SK-MEL-5 (cell line): ENCODE measurements at regions not wholly inside any gene's neighbourhood (a gene's known extent, or its start where the extent isn't known, plus 50 kb on each side); places are given as distances from the start of the nearest gene placed in this dataset.

ENCODE experiments used
- DNase-seq: peaks from one replicate; pipeline ENCODE4 v3.0.0-alpha.2; 2016; ENCODE audit warnings: low read depth, low spot score
- in situ Hi-C: cut with HindIII; loops from 2 replicates; pipeline ENCODE4 v1.10.0; 2016; ENCODE audit warnings: low sequenced_read_pairs, high pct_unique_total_duplicates, low pct_unique_long_range_greater_than_20kb

- in situ Hi-C loops, result no loop called here
- no peak for DNase-seq
Measured at GRCh38 chr11:80443177-80443576, 1002.3 kb upstream of the TENM4 start.

- in situ Hi-C loops, result no loop called here
- no peak for DNase-seq
Measured at GRCh38 chr11:80441821-80442220, 1001.0 kb upstream of the TENM4 start.

DNA sequence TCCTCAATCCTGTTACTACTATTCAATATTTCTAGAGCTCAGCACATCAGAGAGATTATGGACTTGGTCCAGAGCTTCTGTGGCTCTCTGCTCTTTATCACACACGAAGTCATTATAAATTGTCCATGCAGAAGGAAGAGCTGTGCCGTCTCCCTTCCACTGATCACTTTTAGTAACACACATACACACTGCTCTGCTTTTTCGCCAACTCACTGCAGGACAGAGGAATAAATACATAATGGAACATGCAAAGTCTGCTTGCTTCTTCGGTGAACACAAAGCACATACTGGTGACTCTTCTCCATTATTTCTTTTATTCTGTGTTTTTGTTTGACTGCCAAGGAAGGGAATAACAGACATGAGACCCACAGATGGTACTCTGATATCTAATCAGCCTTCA, 1000.0 kb upstream of the TENM4 start:
- in situ Hi-C loops, result no loop called here

DNA sequence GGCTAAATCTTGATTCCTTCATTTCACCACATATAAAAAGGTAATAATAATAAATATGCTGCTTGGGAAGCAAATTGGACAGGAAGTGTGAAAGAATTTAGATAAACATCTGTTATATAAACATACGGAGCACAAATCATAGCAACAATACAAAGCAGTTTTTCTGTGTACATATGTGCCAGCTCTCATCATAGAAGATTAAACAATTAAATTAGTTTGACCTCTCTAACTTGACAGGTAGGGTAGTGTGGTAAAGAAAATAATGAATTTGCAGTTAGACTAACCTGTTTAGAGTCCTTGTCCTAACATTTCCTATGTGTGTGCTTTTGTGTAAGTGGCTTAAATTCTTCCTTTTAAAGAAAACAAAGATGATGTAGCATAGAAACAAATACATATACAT, 995.7 kb upstream of the TENM4 start:
- DNase-seq, result no peak
- in situ Hi-C loops, result no loop called here

More for the DNA sequence above, 1000.0 kb upstream of the TENM4 start:
- DNase-seq, result no peak

DNA sequence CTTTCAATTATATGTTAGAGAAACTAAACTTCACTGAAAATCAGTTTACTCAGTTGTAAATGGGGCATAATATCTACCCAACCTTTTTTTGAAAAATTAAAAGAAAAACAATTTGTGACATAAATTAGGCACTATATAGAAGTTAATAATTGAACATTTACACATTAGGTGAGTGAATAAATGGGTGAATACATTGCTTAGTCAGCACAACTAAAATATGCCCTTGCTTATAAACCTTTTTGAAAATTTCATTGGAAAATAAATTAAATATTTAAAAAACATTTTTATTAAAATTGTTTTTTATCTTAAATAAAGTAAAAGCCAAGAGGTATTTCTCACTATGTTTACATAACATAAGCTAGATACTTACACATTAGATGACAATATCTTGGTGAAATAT, 994.5 kb upstream of the TENM4 start:
- DNase-seq, result no peak
- in situ Hi-C loops, result no loop called here

GRCh38 chr11:80432057-80432456, 991.2 kb upstream of the TENM4 start:
- in situ Hi-C loops, result no loop called here
- no peak for DNase-seq

GRCh38 chr11:80424012-80424695, 983.3 kb upstream of the TENM4 start:
- in situ Hi-C loops, result no loop called here
- DNase-seq, result no peak

- no peak for DNase-seq
- in situ Hi-C loops, result no loop called here
Measured at GRCh38 chr11:80420374-80420773, 979.5 kb upstream of the TENM4 start.

- in situ Hi-C loops, result no loop called here
- no peak for DNase-seq
Measured at GRCh38 chr11:80417681-80418080, 976.9 kb upstream of the TENM4 start.

DNA sequence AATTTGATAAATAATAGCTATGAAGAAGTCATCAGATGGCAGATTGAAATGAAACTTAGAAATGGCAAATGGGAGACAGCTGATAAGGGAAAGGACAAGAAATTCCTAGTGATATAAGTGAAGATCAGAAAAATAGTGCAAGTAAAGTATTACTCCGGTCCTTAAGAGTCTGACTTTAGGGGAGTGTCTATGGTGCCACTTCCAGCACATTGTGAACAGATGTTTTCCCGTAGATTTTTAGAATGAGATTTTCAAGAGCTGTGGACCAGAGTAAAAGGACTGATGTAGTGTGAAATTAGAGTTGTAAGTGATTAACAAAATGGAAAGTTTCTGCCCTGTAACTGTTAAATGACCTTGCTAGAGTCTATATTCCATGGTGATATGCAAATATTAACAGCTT, 974.8 kb upstream of the TENM4 start:
- in situ Hi-C loops, result no loop called here
- no peak for DNase-seq

DNA sequence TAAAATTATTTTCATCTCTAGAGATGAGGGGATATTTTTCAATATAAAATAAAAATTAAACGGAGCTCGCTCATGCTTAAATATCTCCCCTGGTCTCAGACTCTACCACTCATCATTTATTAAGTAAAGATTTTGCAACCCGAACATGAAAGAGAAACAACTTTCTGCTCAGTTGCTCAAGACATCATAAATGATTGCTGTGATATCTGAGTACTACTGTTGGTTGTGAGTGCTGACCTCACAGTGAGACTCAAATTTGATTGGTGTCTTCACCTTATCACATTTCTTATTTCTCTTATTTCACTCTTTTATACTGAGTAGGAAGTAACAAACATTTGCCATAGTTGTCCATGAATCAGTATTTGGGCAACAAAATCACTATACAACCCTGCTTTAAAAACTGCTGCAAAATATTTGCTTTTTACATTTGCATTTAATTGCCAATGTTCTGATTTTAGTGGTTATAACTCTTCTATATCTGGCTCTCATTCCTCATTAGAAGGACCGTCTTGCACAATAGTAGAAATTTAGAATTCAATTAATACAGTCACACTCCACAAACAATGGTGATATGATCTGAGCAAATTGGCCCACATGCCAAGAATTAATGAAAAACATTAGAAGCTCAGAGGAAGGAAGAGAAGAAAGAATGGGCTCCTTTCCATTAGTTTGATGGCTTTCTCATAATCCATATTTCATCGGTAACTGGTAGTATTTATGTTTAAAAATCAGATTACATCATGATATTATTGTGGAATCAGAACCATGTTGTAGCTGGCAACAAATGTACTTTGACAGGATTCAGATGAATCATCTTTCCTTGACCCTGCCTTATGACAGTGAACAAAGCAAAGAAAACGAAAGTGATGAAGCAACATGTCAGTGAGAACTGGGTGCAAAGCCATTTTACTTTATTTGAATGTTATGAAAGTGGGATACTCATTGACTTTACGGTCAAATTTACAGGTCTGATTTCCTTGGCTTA, 973.6 kb upstream of the TENM4 start:
- in situ Hi-C loops, result no loop called here
- DNase-seq, result no peak

DNA sequence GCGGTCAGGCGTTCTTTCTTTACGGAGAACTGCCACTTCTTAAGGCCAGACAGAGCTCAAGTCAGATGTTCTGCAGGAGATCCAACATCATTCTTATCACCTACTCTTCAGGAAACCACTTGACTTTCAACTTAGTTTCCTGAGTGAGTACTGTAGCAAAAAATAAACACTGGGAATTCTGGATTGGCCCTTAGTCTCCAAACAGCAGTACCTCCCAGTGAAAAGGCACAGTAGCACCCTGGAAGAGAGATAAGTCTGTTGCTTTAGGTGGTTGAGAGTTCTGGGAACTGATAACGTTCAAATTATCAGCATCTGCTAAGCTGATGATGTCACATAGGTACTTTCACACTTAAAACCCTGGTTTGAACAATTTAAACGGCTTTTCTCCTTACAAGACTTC, 971.8 kb upstream of the TENM4 start:
- DNase-seq, result no peak
- in situ Hi-C loops, result no loop called here

DNA sequence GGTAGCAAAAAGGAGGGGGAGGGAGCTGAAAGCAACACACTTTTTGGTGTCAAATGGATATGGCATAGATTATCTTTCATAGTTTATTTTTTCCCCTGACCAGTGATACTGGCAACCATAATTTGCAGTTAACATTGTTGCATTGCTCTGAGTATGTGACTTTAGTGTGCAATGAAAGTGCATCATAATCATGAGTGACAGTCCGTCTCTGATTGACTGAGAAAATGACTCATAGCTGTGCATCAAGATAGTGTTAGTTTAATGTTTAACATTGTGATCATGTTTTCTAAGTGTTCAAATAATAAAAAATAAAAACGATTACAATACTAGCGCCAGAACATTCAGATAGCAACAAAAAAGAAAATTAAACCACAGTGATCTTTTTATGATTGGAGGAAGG, 952.4 kb upstream of the TENM4 start:
- no peak for DNase-seq

DNA sequence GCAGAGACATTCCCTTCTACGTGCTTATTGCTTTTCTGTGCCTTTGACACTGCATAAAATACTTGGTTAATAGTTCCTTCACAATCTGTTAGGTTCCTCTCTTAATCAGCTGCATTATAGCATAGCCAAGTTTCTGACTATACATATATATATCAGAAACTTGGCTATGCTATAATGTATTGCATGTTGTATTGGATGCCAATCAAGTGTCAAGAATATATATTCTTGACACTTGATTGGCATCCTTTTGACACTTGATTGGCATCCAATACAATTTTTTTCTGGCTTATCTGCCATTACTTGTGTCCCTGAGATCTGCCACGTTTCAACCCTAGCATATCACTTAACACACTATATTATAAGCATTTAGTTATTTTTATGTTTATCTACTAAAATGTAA, 949.7 kb upstream of the TENM4 start:
- DNase-seq, result no peak
- in situ Hi-C loops, result no loop called here

More for the DNA sequence above, 952.4 kb upstream of the TENM4 start:
- in situ Hi-C loops, result no loop called here

DNA sequence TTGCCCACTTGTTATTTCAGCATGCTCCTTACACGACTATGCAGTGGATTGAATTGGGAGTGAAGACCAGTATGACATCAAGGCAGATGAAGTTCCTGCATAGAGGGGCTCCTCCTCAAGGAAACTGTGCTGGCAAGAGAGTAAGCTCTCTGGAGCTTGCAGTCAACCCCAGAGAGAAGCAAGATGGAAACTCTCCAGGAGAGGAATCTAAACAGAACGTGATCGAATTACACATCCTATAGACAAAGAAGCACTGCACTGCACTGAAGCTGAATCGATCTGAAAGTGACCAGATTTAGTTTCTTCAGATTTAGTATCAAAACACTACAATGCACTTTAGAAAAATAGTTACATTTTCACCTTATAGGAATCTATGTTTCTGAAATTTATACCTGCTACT, 947.7 kb upstream of the TENM4 start:
- in situ Hi-C loops, result no loop called here
- no peak for DNase-seq

DNA sequence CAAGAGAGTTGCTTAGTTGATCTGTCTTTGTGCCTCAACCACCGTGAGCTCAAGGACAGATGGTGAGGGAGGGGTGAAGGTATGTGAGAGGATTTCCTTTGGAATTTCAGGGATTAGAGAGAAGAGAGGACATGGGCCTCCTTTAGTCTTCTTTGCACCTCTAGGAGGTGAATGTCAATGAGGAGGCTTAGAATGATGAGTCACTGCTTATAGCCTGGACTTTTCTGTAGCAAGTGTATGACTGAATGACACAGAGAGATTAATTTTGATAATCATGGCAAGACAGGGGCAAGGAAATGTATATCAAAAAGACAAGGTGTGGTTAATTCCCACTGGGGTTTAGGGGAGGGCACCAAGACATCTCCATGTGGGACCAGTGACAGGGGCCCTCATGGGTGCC, 947.3 kb upstream of the TENM4 start:
- DNase-seq, result no peak
- in situ Hi-C loops, result no loop called here

DNA sequence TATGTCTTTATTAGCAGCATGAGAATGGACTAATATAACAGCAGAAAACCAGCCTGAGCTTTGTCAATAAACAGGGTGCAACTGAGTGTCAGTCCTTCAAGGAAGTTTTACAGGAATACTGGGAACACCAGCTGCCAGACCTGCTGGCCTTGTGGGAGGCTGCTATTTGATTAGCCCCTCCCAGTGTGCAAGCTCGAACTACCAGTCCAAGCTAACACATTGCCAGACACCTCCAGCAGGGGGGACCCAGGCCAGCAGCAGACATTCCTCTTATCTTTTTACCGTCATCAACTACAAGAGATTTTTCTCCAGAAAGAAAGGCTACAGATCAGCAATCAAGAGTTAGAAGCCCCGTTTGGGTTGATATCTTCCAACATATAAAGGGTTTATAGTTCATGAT, 942.8 kb upstream of the TENM4 start:
- DNase-seq, result no peak

GRCh38 chr11:80379620-80380278, 938.9 kb upstream of the TENM4 start:
- no peak for DNase-seq
- in situ Hi-C loops, result no loop called here

More for the DNA sequence above, 942.8 kb upstream of the TENM4 start:
- in situ Hi-C loops, result no loop called here
